GM19043 (cell line): ENCODE measurements at regions not wholly inside any gene's neighbourhood (a gene's known extent, or its start where the extent isn't known, plus 50 kb on each side); places are given as distances from the start of the nearest gene placed in this dataset.
"Not testable (repeated sequence)": the region's sequence is repeated elsewhere in the genome, so short reads cannot be mapped to it uniquely, and the experiment has no call there.

Source experiments
- ATAC-seq: cut with Tn5 transposase; IDR thresholded peaks from one replicate; pipeline ENCODE4 v1.9.1; 2021; ENCODE audit warnings: low read depth; ENCODE audit not compliant: unreplicated experiment

DNA sequence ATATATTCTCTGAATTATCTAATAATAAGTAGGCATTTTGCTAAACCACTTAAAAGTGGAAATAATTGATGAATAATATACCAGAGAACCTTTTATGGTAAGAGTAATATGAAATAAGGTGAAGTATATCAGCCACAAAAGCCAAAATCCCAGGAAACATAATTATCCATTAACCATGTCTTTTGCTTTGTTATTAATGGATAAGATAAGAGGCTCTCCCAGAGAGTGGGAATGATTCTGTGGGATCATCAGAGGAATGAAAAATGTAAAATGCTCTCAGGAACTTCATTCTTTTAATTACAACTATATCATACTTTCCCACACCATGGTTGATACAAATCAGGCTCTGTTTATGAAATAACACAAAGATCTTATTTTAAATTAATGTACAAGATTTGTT, 391.7 kb upstream of the FZD8 start:
- ATAC-seq = no peak

DNA sequence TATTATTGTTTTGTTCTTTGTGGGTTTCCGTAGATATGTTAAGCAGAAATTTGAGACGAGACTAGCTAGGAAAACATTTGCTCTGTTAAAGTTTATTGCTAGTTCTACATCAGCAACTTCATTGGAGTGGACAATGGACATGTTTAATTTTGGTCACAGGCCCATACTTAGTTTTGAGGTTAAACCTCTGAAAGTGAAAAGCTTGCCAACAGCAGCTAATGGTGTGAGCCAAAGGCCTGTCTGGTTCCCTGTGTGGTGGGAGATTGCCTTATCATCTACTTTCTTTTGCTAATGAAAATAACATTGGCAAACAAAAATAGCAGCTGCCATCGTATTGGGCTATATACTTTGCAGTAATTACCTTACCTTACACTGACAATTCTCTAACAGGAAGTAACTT, 388.4 kb upstream of the FZD8 start:
- no peak for ATAC-seq

DNA sequence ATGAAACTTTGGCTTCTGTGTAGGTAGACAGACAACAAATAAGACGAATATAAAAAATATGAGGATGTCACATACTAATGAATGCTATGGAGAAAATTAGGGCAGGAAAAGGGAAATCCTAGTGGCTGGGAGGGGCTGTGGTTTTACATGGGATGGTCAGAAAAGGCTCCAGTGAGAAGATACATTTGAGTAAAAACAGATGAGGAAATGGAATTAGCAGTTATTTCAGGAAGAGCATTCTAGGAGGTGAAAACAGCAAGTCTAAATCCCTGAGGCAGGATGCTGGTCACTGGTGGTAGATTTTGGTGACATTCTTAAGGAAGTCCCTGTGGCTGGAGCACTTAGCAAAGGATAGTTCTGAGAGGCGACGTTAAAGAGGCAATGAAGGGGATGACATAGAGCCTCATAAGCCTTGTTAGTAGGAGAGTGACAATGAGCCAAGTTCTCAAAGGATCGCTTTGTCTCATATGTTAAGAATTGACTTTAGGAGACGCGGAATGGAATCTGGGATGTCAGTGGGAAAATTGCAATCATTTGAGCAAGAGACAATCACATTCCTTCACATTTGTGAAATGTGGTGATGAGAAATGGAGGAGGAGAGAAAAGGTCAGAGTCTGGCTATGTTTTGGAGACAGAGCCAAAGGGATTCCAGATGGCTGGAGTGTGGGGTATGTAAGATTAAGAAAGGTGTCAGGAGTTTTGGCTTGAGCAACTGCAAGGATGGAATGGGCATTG, 384.7 kb upstream of the FZD8 start:
- no peak for ATAC-seq

DNA sequence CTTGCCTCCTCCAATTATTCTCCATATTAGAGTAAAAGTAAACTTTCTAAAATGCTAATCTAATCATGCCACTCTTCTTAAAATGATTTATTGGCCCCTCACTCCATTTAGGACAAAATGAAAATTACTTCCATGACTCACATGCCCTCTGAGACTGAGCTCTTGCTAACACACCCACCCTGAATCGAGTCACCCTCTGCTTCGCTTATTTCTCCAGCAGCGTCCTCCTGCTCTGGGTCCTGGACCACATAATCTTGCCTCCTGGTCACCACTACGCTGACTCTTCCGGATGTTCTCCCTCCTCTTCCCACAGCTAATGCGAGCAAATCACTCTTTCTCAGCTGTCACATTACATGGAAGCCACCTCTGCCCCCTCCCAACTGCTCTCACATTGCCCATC, 384.0 kb upstream of the FZD8 start:
- no peak for ATAC-seq

DNA sequence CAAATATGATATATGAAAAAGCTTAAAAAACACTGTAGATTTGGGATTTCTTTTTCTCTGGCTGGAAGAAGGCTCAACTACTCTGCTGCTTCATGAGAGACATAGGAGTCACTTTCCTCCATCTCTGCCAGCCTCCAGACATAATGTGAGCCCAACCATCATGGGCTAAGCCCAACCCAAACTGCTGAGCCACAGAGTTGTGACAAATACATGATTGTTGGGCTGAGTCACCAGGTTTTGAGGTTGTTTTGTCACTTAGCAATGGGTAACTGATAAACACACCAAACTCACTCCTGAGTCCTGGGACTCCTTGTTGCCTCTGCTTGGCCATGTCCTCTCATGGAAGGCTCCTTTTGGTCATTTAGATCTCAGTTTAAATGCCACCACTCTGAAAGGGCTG, 381.8 kb upstream of the FZD8 start:
- no peak for ATAC-seq

DNA sequence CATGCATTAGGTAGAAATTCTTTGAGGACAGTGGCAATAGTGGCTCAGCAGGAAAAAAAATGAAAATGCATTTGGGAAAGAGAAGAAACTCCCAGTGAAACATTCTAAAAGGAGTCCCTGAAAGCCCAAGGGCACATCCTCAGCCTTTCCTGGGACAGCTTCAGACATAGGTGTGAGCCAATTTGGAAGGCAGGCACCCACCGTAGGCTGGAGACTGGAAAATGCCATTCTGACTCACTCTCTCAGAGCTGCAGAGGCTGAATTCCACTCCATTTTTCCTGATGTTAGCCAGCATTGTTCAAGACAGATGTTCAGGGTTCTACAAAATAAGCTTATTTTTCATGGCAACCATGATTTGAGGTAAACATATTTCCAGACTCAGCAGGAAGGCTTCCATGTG, 379.0 kb upstream of the FZD8 start:
- ATAC-seq = no peak

DNA sequence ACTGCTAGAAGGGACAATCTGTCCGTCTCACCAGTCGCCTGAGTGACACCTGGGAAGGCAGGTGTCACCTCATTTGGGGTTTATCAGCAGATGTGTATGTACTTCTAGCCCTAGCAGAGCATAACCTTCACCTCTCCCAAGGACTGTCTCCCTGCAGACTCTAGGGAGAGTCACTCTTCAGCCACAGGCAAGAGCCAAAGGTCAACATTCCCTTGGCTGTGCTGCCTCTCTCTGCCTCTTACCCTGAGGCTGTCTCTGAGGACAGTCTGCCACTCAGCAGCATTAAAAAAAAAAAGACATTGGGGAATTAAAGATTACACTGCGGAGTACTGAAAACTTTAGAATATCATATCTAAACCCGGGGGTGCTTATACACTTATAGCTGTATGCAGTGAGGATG, 377.7 kb upstream of the FZD8 start:
- no peak for ATAC-seq

DNA sequence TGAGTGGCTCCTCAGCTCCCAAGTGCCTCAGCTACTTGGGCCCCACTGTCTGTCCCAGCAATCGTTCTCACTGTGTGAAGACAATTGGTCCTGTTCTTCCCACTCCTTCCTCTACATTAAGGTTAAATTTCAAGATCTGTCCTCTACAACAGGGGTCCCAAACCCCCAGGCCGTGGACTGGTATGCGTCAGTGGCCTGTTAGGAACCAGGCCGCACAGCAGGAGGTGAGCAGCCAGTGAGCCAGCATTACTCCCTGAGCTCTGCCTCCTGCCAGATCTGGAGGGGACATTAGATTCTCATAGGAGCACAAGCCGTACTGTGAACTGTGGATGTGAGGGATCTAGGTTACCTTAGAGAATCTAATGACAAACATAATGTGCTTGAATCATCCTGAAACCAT, 376.9 kb upstream of the FZD8 start:
- no peak for ATAC-seq

DNA sequence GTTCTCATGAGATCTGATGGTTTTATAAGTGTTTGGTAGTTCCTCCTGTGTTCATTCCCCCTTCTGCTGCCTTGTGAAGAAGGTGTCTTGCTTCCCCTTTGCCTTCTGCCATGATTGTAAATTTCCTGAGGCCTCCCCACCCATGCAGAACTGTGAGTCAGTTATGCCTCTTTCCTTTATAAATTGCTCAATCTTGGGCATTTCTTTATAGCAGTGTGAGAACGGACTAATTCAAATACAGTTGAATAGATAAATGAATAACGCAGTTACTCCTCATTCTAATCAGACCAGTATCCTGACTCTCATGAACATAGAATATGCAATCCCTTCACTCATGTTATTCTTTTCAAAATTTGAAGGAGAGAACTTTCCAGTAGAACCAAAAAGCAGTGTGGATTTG, 375.0 kb upstream of the FZD8 start:
- ATAC-seq = no peak

DNA sequence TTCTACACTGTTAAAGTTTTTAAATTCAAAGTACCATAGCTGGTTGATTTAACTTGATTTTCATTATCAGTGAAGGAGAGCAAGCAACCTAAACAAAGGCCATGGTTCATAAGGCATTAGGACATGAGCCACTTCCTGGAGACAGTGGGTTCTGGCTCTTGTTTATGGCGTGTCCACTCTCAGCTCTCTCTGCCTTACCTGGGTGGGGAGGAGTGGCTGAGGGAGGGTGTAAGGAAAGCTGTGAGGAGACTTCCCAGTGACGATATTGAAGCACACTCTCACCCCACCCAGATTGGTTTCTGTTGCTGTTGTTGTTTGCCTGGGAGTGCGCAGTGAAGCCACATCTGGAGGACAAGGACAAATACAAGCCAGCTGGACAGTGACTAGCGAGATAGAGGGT, 365.3 kb upstream of the FZD8 start:
- no peak for ATAC-seq

DNA sequence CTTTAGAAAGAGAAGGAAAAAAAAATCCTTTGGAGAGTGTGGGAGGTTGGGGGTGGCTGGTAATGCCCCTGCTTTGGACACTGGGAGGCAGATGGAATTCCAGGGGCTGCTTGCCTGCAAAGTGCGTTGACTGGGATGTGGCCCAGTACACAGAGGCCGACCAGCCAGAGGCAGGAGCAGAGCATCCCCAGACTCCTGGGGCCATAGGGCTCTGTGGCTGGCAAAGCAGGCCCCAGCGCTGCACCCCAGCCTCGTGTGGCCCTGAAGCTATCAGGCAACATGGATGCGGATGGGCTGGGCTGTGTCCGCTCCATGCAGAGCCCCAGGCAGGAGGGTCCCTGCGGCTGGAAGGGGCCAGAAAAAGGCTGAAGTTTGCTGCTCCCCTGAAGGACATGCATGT, 361.6 kb upstream of the FZD8 start:
- ATAC-seq = no peak

DNA sequence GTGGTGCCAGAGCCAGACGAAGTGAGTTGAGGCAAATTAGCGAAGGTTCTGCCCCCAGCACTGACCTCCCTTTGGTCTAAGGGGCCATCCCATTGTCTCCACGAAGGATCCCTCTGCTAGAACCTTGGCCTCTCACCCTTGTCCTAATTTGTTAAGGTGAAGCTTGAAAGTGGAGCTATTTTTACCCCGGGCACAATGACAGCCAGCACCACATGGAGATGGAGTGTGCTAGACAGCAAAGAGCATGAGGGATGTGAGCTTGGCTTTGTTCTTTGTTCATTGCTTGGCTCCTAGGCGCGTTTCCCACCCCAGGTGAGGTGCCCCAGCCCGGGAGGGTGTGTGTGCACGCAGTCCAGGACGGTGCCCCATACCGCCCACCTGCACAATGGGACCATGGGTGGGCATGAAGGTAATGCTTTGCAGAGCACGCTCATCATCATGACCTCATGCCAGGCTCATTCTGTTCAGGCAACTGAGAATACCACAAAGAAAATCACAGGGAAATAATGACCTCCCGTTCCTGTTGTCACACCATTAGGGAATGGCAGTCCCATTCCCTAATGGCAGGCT, 361.0 kb upstream of the FZD8 start:
- ATAC-seq = no peak

DNA sequence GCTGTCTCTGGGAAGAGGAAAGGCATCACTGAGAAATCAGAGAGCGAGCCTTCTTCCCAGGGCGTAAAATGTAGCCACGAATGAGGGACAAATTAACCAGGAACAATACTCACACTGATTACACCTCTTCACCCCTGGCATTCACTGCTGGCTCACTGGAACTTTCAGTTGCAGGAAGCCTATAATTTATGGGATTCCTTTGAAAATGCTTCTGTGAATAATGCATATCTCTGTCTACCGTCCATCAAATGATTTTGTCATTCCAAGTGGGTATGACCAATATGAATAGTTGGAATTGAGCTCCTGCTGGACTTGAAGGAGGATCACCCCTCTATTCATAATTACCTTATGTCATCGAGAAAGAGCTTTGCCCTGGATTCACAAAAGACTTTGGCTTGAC, 360.3 kb upstream of the FZD8 start:
- ATAC-seq = no peak

DNA sequence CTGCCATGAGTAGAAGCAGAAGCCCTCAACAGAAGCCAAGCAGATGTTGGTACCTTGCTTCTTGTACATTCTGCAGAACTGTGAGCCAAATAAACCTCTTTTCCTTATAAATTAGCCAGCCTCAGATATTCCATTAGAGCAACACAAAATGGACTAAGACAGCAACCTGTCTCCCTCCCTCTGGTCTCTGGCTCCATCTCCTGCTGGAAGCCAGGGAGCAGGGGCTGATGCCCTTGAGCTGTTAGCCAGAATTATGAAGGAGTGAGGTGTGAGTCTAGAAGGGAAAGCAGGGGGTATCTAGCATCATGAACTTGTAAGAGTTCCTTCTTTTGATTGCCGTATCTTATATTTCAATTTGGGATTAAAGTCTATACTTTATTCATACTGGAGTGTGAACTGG, 358.7 kb upstream of the FZD8 start:
- ATAC-seq = not testable (repeated sequence)

DNA sequence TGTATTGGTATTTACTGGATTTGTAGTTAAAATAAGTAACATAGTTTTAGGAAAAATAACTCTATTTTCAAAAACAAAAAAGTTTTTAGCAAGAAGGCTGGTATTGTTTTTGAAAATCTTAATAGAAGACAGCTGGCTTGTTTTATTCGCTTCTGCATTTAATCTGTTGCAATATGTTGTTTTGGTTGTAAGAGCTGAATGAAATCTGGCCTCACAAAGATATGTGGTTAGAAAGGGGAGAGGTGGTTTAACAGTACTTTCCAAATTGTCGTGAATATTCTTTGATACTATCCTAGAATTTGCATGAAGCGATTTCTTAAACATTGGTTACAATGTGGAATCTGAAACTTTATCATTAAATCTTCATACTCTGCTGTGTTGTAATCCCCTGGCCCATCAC, 355.9 kb upstream of the FZD8 start:
- no peak for ATAC-seq

DNA sequence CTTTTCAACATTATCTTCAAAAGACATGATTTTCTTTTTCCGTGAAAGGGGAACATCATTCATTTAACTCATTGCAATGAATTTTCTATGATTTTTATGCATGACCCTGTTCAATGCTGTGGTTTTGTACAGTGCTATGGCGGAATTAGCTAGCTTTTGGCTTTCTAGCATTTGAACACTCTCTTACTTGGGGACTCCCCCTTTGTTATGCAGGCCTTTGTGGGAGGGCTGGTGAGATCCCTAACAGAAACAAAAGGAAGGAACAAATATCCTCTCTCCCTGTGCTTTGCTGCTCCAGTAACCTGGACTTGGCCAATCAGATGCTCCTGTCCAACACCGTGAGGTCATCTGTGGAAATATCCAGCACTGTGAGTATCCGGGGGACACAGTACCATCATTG, 353.4 kb upstream of the FZD8 start:
- ATAC-seq = no peak

DNA sequence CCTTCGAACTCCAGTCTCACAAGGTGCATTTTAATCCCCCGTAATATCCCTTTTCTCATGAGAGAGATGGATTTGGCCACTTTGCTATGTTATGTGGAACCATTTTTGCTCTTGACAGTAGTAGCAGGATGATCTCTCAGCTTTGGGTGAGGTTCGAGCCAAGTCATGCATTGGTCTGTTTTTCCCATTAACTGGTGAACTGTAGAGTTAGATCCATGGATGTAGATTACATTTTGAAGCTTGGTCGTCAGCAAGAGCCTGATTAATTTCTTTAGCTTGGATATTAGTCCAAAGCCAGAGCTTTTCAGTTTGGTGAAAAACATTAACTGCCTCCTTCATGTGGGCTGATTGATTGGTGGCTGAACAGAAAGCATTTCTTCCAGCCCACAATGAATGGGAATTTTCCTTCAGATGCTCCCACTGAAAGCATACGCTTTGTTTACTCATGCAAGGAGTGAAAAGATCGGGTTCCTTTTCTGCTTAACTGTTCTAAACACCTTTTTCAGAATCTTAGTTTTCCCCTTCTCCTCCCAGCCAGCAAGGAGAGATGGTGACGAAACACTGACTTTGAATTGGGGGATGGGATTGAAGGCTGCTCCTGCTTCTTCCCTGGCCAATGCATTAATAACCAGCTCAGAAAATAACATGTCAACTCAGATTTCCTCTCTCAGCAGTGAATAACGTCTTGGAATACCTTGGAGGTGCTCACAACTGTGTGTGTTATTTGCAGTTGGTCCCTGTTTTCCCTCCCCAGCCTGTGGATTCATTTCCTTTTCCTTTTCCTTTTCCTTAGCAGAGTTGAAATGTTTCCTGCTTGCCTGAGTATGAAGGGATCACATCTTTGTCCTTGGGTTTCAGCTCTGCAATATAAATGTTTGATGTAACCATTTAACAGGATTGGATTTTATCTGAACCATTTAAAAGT, 351.8 kb upstream of the FZD8 start:
- ATAC-seq = no peak

DNA sequence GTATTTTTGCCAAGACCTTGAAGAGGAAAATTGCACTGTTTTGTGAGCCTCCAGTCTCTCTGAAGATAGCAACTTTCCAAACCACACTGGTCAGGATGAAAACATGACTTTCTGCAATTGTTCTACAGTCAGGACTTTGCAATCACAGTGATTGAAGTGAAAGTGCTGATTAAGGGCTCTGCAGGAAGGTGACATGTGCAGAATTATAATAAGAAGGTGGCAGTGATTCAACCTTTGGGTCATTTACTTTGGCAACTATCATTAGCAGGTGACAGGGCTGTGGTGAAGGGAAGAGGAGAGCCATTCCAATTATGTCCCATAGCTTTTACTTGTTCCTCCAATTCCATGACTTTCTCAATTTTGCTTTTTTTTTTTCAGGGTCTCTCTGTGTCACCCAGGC, 350.0 kb upstream of the FZD8 start:
- ATAC-seq = no peak

DNA sequence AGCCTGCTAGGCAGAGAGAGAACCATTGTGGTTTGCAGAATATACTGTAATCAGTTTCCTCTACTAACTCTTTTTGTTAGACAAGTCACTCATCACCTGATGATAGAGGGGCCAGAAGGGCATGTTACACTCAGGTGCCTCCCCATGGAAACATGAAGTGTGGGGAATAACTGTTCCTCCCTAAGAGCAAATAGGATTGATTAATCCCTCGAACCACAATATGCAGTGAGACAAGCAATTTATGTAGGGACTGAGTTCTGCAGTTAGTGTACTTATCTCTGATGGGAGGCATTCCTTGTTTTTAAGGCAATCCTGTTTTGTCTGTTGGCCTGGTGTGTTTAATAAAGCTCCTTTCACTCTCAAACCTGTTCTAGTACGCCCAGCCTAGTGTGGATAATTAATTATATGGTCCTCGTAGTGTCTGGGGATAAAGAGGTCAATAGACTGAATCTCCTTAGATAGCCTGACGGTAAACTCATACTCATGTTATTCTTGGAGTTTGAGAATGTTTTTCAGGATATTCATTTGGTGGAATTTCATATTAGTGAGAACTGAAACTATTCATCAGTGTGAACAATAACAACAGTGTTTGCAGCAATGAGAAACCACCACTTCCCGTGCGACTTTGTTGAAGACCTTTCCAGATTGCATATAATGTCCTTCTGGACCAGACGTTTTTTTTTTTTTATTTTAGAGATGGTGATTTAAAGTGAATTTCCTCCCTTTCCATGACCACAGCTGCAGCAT, 344.8 kb upstream of the FZD8 start:
- ATAC-seq = no peak

DNA sequence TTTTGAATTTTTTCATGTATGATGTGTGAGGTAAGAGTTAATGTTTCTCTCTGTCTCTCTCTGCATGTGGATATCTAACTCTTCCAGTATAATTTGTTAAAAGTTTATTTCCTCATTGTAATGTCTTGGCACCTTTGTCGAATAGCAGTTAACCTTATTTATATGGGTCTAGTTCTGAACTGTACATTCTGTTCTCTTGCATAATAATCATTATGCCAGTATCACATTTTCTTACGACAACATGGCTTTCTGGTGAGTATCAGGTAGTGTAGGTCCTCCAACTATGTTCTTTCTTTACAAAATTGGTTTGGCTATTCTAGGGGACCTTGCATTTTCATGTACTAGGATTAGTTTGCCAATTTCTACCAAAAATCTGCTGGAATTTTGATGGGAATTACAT, 337.0 kb upstream of the FZD8 start:
- no peak for ATAC-seq
